Stimulated activated CD4-positive, alpha-beta T cell treated with anti-CD3 and anti-CD28 coated beads, Interleukin-12 subunit alpha, Interleukin-12 subunit beta, amount 100 ng/mL, for 48 hours (primary cell): ENCODE measurements at regions not wholly inside any gene's neighbourhood (a gene's known extent, or its start where the extent isn't known, plus 50 kb on each side); places are given as distances from the start of the nearest gene placed in this dataset.

Experiments used
- DNase-seq, 3 donors: peaks; one replicate each; pipeline ENCODE4 v3.0.0-alpha.2; 2020; ENCODE audit warnings: low read depth in 2 of 3, low spot score in 1 of 3

DNA sequence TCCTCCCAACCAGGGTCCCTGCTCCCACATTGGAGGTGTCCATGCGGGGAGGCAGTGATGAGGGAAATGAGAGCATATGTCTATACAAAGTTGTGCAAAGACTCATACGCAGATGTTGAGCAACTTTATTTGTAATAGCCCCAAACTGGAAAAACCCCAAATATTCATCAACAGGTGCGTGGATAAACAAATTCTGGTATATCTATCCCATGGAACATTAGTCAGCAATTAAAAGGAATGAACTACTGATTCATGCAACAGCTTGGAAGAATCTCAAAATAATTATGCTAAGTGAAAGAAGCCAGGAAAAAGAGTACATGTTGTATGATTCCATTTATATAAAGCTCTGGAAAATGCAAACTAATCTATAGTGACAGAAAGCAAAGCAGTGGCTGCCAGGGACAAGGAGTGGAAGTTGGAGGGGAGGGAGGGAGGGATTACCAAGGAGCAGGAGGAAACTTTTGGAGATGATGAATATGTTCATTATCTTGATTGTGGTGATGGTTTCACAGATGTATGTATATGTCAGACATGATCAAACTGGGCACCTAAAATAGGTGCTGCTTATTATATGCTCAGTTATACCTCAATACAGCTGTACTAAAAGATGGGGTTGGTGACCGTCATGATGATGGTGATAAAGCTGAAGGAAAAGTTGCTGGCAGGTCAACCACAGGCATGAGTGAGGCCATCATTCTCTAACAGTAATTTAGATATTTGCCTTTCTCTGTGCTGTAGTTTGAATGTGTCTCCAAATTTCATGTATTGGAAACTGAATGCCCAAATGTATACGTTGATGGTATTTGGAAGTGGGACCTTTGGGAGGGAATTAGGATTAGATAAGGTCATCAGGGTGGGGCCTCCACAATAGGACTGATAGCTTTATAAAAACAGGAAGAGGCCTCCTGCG is 270.9 kb downstream of the CYP26B1 start:
- no peak for DNase-seq

DNA sequence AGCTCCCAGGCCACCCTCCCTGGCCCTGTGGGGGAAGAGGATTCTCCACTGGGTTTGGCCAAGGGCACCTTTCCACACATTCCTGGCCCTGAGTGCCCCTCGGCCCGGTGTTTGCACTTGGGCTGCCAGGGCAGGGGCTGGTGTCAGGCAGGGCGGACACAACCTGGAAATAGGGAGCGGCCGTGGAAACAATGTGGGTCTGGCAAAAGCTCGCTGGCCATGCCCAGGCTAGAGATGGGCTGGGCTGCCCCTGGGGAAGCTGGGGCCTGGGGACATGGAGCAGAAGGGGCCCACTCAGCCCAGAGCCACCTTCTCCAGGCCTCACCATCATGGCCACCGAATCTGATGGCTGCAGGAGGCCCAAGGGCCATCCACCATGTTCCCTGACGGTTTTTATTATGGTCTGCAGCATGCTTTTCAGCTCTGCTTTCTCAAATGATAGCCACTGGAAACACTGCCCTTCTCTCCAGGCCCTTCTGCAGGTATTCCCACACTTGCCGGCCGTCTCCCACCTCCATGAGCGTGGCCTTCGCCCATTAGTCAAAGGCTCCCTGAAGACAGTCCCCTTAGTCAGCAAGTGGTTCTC is 275.1 kb downstream of the CYP26B1 start:
- no peak for DNase-seq

DNA sequence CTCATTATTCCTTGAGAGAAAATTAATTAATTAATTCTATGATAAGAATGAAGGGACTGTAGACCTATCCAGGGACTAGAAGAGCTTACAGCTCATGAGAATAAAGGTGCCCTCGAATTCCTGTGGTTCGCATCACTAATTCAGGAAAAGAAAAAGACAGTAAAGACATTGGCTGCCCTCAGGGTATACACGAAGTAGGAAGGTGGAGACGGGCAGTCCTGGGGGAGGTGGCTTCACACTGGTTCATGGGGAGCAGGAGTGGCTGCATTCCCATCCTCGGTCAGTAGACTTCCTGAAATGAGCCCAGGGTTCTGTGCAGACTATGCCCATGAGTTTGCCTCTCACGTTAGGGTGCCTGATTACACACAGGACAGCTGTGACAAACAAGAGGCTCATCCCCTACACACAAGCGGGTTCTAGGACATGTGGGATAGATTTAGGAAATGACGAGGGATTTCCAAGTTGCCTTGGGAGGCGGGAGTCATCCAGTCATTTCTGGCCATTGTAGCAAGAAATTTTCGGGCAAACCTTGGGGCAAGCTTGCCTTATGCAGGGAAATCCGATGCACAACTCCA is 282.2 kb downstream of the CYP26B1 start:
- DNase-seq: no peak

GRCh38 chr2:71864085-71864484 is 283.6 kb downstream of the CYP26B1 start:
- DNase-seq: no peak

GRCh38 chr2:71863396-71863795 is 284.3 kb downstream of the CYP26B1 start:
- DNase-seq: no peak

DNA sequence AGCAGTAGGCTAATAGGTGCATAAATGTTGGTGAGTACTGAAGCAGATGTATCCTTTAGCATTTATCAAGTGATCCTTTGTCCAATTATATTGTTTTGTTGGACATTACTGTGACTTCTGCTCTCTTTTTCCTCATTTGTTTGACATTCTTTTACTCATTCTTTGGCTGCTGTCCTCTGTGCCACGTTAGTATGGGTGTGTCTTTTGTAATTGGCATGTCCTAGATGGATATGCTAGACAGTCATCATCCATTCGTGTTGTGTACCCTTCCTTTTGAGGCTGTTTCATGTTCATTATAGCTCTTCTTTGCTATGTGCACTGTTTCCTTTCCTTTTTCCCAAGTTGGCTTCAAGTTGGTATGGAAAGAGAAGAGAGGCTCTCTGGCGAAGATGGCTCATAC is 284.7 kb downstream of the CYP26B1 start:
- DNase-seq: no peak

- DNase-seq: no peak
These were observed 286.2 kb downstream of the CYP26B1 start for GRCh38 chr2:71861186-71862160.

DNA sequence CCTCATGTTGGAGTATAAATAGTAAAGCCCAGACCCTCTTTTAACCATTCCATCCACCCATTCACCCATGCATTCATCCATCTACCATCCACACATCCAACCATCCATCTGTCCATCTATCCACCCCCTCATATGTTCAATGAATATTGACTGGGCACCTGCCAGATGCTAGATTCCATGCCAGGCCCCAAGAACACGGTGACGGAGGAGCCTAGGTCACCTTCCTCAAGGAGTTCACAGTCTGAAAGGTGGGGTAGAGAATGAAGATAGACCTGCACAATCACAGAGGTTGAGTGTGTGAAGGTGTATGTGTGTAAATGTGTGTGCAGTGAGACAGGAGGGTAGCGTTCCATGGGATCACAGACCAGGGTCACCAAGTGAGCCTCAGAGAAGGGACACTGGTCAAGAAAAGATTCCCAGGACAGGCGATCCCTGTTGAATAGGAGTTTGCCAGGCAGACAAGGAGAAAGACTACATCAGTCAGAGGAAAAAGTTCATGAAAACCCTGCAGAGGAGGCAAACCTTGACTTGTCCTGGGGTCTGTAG is 287.2 kb downstream of the CYP26B1 start:
- DNase-seq: no peak

DNA sequence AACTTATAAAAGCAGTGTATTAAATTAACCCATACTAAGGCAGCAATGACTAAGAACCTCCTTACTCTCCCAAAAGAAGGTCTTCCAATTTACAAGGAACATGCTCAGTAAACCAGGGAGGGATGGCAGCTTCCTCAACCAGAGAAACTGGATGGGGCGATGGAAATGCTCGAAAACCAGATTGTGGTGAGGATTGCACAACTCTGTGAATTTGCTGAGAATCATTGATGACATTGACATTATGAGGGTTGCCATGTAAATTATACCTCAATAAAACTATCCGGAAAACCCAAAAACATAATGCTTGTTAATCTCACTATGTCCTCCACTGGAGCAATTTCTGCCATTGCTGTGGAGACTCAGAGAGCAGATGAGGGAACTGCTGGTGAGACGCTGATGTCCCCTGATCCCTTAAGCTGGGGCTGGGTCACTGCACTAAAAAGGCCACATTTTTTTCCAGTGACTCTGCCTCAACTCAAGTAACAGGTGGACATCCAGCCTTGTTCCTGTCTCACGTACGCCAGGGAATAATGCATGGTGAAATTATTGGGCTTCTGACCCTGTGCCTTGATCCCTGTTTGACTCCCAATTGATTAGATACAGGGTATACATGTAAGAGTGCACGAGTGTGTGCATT is 288.3 kb downstream of the CYP26B1 start:
- no peak for DNase-seq

- DNase-seq: no peak
These were observed 289.6 kb downstream of the CYP26B1 start for GRCh38 chr2:71858071-71858470.

GRCh38 chr2:71857636-71858035 is 290.0 kb downstream of the CYP26B1 start:
- no peak for DNase-seq

GRCh38 chr2:71856773-71857525 is 290.7 kb downstream of the CYP26B1 start:
- DNase-seq: no peak

DNA sequence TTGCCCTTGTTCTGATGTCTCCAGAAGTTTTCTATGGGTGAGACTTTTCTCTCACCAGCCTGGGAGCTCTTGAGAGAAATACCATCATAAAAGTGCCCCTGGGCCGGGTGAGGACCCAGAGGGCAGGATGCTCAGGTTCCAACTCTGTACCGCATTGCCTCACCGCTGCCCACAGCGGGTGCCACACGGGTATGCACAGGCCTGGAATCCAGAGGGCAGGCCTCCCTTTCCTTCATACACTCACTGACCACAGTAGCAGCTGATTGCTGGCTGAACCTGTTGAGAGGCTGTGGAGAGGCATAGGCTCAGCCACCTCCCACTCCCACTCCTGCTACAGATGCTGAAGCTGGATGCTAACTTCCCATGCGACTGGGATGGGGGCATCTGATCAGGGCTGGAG is 293.8 kb downstream of the CYP26B1 start:
- no peak for DNase-seq

DNA sequence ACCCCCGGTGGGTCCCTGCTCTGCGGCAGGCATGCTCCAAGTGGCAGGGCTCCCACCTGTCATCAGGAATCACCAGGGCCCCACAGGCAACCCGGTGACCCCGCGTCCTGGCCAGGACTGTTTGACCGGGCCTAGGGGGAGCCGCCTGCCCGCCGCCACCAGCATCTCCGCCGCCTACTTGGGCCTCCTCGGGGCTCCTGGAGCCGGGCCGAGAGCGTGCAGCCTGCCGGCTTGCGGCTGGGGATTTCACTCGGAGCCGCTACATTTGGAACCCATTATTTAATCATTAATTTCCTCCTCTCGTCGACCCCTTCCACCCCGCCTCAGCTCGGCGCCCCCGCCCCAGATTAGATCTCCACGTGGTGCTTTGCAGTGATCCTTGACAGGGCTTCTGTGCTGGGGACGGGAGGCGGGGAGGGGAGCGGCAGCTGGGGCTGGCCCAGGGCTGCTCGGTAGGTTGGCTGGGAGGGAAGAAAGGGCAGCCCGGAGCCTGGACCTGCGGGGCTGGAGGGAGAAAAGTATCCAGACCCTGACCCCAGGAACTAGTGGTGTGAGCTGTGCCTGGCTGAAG is 295.4 kb downstream of the CYP26B1 start:
- no peak for DNase-seq

DNA sequence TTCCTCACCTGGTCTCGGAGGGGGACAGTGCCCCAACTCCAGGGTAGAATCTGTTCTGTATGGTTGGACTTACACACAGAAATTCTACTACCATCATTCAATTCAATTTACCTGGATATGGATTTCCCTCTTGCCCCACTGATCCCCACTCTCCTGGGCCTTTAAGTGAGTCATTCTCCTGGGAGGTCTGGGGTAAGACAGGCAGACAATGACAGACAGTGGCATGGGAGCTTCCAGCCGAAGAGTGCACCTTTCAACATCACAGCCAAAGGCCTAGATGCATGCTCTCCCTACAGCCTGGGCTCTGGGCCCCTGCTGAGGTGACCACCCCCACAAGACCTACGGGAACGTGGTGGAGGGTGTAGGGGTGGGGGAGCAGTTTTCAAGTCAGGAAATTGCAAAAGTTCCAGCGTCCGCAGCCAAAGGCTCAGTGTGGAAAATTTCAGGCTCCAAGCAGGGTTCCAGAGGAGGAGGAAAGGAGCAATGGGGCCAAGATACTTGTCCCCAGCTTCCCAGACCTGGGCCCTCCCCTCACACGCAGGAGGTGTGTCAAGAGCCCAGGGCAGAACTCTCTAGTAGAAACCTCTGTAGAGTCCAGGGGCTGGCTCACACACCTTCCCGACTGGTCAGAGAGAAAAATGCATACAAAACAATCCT is 296.4 kb downstream of the CYP26B1 start:
- DNase-seq: no peak

DNA sequence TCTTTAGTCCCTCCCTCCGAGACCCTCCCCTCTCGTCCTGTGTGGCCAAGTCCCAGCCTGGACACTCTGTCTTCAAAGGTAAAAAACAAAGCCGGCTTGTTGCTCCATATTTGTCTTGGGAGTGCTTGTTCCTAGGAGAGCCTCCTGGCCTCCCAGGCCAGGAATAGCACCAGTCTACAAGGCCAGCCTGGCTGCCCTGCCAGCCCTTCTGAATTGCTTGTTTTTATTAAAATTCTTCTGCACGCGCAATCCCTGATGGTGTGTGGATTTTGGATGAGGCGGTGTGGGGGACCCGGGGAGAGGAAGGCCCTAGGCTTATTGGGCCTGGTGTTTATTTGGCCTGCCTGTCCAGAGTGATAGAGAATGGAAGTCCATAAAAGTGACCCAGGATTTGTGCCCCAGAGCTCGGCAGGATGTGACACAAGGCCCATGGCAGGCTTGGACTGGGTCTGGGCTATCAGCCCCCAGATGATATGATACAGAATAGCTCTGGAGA is 297.3 kb downstream of the CYP26B1 start:
- no peak for DNase-seq

DNA sequence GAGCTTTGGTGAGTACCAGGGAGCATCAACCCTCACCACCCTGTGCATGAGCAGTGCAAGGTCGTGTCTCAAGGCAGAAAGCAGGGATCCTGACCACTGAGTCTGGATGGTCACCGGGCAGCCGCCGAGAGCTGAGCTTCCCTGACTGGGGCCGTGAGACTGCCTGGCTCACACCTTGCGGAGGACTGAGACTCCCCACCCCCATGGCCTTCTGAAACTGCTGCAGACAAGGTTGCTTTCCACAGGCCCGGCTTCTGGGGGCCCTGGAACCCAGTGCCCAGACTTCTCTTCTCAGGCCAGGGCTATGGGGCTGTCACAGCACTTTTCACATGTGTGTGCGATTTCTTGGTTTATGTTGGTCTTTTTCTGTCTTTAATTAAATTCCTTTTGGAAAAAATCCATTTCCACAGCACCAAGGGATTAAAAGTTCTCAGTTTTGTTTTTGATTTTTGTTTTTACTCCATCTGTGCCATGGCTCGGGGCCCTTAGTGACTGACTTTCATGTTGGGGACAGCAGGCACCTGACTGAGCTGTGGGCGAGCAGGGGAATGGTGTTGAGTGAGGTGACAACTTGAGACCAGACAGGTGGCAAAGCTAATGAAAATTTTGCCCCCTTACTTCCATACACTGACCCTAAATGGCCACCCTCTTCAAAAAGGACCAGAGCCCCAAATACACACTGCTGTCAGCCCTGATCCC is 297.9 kb downstream of the CYP26B1 start:
- DNase-seq: no peak

DNA sequence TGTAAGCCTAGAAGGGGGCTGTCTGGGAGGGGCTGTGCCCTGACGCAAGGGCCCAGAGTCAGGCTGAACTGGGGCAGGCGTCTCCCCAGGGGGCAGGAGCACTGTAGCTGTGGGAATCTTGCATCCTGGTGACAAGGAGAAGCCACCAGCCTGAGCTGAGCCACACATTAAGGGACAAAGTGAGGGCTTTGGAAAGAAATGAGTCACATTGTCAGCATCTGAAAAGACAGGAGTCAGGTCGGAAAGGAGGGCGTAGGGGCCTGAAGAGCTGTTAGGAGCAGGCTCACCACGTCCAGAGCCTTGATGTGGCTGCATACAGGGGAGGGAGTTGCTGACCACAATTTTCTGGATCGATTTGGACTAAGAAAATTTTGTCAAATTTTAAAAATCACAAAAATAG is 298.6 kb downstream of the CYP26B1 start:
- DNase-seq: no peak
